GM12872 (cell line): ENCODE measurements at regions not wholly inside any gene's neighbourhood (a gene's known extent, or its start where the extent isn't known, plus 50 kb on each side); places are given as distances from the start of the nearest gene placed in this dataset.

ENCODE experiments used
- TF ChIP-seq, protein P1 (sequence below): IDR thresholded peaks from 3 replicates; pipeline ENCODE4 v1.5.1; 2011; ENCODE audit warnings: low read depth, mild to moderate bottlenecking, low read length, moderate library complexity; ENCODE audit not compliant: insufficient read depth

GRCh38 chr6:25006565-25007001 lies 70.8 kb upstream of the RIPOR2 start:
- TF ChIP-seq, protein P1, sequence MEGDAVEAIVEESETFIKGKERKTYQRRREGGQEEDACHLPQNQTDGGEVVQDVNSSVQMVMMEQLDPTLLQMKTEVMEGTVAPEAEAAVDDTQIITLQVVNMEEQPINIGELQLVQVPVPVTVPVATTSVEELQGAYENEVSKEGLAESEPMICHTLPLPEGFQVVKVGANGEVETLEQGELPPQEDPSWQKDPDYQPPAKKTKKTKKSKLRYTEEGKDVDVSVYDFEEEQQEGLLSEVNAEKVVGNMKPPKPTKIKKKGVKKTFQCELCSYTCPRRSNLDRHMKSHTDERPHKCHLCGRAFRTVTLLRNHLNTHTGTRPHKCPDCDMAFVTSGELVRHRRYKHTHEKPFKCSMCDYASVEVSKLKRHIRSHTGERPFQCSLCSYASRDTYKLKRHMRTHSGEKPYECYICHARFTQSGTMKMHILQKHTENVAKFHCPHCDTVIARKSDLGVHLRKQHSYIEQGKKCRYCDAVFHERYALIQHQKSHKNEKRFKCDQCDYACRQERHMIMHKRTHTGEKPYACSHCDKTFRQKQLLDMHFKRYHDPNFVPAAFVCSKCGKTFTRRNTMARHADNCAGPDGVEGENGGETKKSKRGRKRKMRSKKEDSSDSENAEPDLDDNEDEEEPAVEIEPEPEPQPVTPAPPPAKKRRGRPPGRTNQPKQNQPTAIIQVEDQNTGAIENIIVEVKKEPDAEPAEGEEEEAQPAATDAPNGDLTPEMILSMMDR: no peak

GRCh38 chr6:25007269-25007699 lies 71.5 kb upstream of the RIPOR2 start:
- TF ChIP-seq, protein P1: no peak

DNA sequence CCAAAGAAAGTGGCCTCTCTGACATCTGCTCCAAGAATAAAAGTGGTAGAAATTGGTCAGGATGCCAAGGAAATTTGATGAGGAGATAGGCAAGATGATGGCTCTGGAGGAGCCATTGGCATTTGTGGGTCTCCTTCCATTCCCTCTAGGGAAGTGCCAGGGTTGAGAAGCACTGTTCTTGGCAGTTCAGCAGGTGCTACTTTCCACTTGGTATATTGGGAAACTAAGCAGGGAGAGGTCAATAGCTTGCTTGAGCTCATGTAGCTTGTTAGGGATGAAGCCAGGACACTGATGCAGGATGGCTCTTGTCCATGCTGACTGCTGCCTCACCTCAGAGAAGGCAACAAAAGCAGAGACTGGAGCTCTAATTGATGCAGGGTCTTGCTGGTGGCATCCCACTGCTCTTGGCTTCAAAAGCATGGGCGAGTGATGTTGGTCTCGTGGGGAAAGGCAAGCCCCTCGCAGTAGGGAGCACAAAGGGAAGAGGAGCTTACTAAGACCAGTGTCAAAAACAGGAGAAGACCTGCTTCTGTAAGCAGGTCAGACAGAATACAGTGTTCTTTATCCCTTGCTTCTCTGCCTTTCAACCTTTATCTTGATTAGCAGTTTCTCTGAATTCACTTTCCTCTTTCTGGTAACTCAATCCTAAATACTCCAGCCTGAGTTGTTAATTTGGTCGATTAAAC lies 73.1 kb upstream of the RIPOR2 start:
- TF ChIP-seq, protein P1: no peak

DNA sequence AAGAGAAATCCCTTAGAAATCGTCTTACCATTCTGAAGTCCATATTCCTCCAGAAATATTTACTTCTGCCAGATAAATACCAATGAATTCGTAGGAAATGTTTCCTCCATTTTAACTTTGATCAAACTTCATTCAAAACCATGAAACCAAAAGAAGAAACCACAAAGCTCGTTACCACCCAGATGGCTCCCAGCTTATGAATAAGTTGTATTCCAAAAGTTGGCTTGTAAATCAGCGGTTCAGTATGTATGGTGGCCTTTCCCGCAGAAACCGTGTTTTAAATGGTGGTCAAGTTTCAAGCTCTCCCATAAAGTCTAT lies 73.6 kb upstream of the RIPOR2 start:
- TF ChIP-seq, protein P1: no peak

DNA sequence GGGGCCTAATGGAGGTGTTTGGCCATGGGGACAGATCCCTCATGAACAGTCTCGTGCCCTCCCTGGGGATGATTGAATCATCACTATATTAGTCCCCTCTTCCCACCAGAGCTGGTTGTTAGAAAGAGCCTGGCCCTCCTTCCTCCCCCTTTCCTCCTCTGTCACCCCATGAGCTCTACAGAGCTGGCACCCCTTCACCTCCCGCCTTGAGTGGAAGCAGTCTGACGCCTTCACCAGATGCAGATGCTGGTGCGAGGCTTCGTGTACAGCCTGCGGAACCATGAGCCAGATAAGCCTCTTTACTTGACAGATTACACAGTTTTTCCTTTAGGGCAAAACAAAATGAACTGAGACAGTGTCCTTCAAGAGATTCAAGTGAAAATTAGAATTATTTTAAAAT lies 74.4 kb upstream of the RIPOR2 start:
- TF ChIP-seq, protein P1: no peak

- TF ChIP-seq, protein P1: no peak
Measured at GRCh38 chr6:25010902-25011625, 75.3 kb upstream of the RIPOR2 start.

DNA sequence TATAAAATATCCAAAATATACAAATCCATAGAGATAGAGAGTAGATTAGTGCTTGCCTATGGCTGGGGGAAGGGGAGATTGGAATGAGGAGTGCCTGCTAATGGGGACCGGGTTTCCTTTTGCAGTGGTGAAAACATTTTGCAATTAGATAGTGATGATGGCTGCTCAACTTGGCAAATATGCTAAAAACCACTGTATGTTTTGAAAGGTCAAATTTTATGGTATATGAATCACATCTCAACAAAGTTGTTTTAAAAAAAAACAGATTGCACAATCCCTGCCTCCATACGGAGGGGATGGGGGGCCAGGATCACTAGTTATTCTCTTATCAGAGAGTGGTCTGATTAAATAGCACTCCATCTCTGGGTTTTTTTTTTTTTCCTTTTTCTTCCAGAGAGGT lies 76.9 kb upstream of the RIPOR2 start:
- TF ChIP-seq, protein P1: no peak
